NK-92 treated with Interleukin-12 subunit alpha and Interleukin-12 subunit beta, amount 100 ng/mL, for 24 hours (cell line): ENCODE measurements at regions not wholly inside any gene's neighbourhood (a gene's known extent, or its start where the extent isn't known, plus 50 kb on each side); places are given as distances from the start of the nearest gene placed in this dataset.

Experiments
- DNase-seq: peaks from one replicate; lab custom pipeline; 2025; lab: John Stamatoyannopoulos, UW

GRCh38 chr2:221153226-221153625 lies 418.9 kb downstream of the EPHA4 start:
- DNase-seq: no peak

GRCh38 chr2:221154176-221154575 lies 417.9 kb downstream of the EPHA4 start:
- no peak for DNase-seq

GRCh38 chr2:221156062-221156734 lies 415.9 kb downstream of the EPHA4 start:
- DNase-seq: no peak

GRCh38 chr2:221161186-221161585 lies 410.9 kb downstream of the EPHA4 start:
- no peak for DNase-seq

- no peak for DNase-seq
Observed at GRCh38 chr2:221166292-221166691, 405.8 kb downstream of the EPHA4 start.

- DNase-seq: no peak
Observed at GRCh38 chr2:221167561-221167960, 404.5 kb downstream of the EPHA4 start.

- no peak for DNase-seq
Observed at GRCh38 chr2:221169724-221170123, 402.4 kb downstream of the EPHA4 start.

GRCh38 chr2:221170548-221170947 lies 401.6 kb downstream of the EPHA4 start:
- no peak for DNase-seq

- no peak for DNase-seq
Observed at GRCh38 chr2:221176667-221177066, 395.4 kb downstream of the EPHA4 start.

- no peak for DNase-seq
Observed at GRCh38 chr2:221178139-221178538, 394.0 kb downstream of the EPHA4 start.

GRCh38 chr2:221186873-221187272 lies 385.2 kb downstream of the EPHA4 start:
- DNase-seq: no peak

GRCh38 chr2:221189431-221190067 lies 382.6 kb downstream of the EPHA4 start:
- no peak for DNase-seq

GRCh38 chr2:221195829-221196228 lies 376.3 kb downstream of the EPHA4 start:
- no peak for DNase-seq

GRCh38 chr2:221197225-221197856 lies 374.8 kb downstream of the EPHA4 start:
- no peak for DNase-seq

- no peak for DNase-seq
Observed at GRCh38 chr2:221198309-221198708, 373.8 kb downstream of the EPHA4 start.

GRCh38 chr2:221200184-221200839 lies 371.8 kb downstream of the EPHA4 start:
- no peak for DNase-seq

- DNase-seq: no peak
Observed at GRCh38 chr2:221202431-221202830, 369.7 kb downstream of the EPHA4 start.

GRCh38 chr2:221203125-221203524 lies 369.0 kb downstream of the EPHA4 start:
- DNase-seq: no peak

GRCh38 chr2:221203856-221204255 lies 368.2 kb downstream of the EPHA4 start:
- no peak for DNase-seq

GRCh38 chr2:221204699-221205098 lies 367.4 kb downstream of the EPHA4 start:
- DNase-seq: no peak

- no peak for DNase-seq
Observed at GRCh38 chr2:221205103-221205673, 366.9 kb downstream of the EPHA4 start.

- no peak for DNase-seq
Observed at GRCh38 chr2:221210686-221211085, 361.4 kb downstream of the EPHA4 start.

GRCh38 chr2:221211653-221212052 lies 360.5 kb downstream of the EPHA4 start:
- no peak for DNase-seq
